Ishikawa (cell line): ENCODE measurements at regions not wholly inside any gene's neighbourhood (a gene's known extent, or its start where the extent isn't known, plus 50 kb on each side); places are given as distances from the start of the nearest gene placed in this dataset.

ENCODE experiments used
- CREB1 ChIP-seq: IDR thresholded peaks from 2 replicates; pipeline ENCODE4 v1.6.1; 2012; ENCODE audit warnings: low read depth
- FOXM1 ChIP-seq: IDR thresholded peaks from 2 replicates; pipeline ENCODE4 v1.6.1; 2012; ENCODE audit warnings: low read depth, borderline replicate concordance
- ZBTB7A ChIP-seq: IDR thresholded peaks from 2 replicates; pipeline ENCODE4 v1.6.1; 2012; ENCODE audit warnings: low read depth

GRCh38 chr1:242689378-242689777 is 164.9 kb upstream of the PLD5 start:
- TF ChIP-seq FOXM1 = no peak
- TF ChIP-seq CREB1 = no peak
- TF ChIP-seq ZBTB7A = no peak
